H1 (cell line): ENCODE measurements at regions not wholly inside any gene's neighbourhood (a gene's known extent, or its start where the extent isn't known, plus 50 kb on each side); places are given as distances from the start of the nearest gene placed in this dataset.

Experiments
- CTCF ChIA-PET: fragments of 300-600 bp; sonication (Branson Sonifier 250); formaldehyde crosslinking; loops from one replicate; lab custom pipeline; 2021; ENCODE audit not compliant: partially characterized antibody; lab: Charles Lee
- POLR2A ChIA-PET: fragments of 300-600 bp; sonication (Branson Sonifier 250); formaldehyde crosslinking; loops from one replicate; lab custom pipeline; 2021; ENCODE audit warnings: inconsistent platforms; ENCODE audit not compliant: partially characterized antibody; lab: Charles Lee
- DNase-seq, 2 experiments: peaks; one replicate each; pipeline versions ENCODE4 v3.0.0 to v3.0.0-alpha.2; 2010 to 2022; ENCODE audit warnings: low spot score in 2 of 2, low read depth in 1 of 2, mixed read lengths in 1 of 2
- FAIRE-seq: peaks from 2 replicates; lab custom pipeline; 2011; peaks lifted over from hg19 to GRCh38; lab: Jason Lieb, UNC
- H2AFZ ChIP-seq: 2 replicates; pipeline ENCODE4 v1.8.1; 2012; ENCODE audit warnings: low read length, inconsistent platforms
- H2AK5ac ChIP-seq: 2 replicates; pipeline ENCODE4 v1.6.1; 2013; ENCODE audit warnings: low read depth, low read length
- H2BK120ac ChIP-seq: replicated peaks from 2 replicates; pipeline ENCODE3; 2013; ENCODE audit warnings: low read depth, low read length, inconsistent platforms
- H2BK12ac ChIP-seq: 2 replicates; pipeline ENCODE4 v1.6.1; 2013; ENCODE audit warnings: low read depth, low read length
- H2BK15ac ChIP-seq: 2 replicates; pipeline ENCODE4 v1.6.1; 2013; ENCODE audit warnings: low read length
- H2BK20ac ChIP-seq: 2 replicates; pipeline ENCODE4 v1.6.1; 2013; ENCODE audit warnings: low read length
- H2BK5ac ChIP-seq: 2 replicates; pipeline ENCODE4 v1.6.1; 2013; ENCODE audit warnings: low read depth, low read length
- H3K14ac ChIP-seq: 2 replicates; pipeline ENCODE4 v1.6.1; 2013; ENCODE audit warnings: inconsistent platforms; ENCODE audit not compliant: insufficient read length
- H3K18ac ChIP-seq: 2 replicates; pipeline ENCODE4 v1.6.1; 2013; ENCODE audit warnings: low read length; ENCODE audit errors: extremely low read depth
- H3K23ac ChIP-seq: 2 replicates; pipeline ENCODE4 v1.6.1; 2013; ENCODE audit warnings: inconsistent platforms; ENCODE audit not compliant: insufficient read length
- H3K23me2 ChIP-seq: 2 replicates; pipeline ENCODE4 v1.6.1; 2013; ENCODE audit warnings: low read depth, low read length
- H3K27ac ChIP-seq: 2 replicates; pipeline ENCODE4 v1.6.1; 2011; ENCODE audit warnings: low read depth, low read length, inconsistent platforms
- H3K27me3 ChIP-seq, 4 experiments: replicated peaks in 1 of 4; 1 replicate in 1 of 4; 2 replicates in 3 of 4; pipeline versions ENCODE4 v1.6.1 to v1.8.1; 2011 to 2013; ENCODE audit warnings: low read length in 3 of 4, mild to moderate bottlenecking in 3 of 4, inconsistent platforms in 2 of 4, mixed read lengths in 2 of 4, moderate library complexity in 1 of 4; ENCODE audit not compliant: control insufficient read depth in 3 of 4, insufficient read depth in 3 of 4; ENCODE audit errors: extremely low read depth in 1 of 4
- H3K36me3 ChIP-seq, 4 experiments: 2 replicates each; pipeline versions ENCODE4 v1.6.1 to v1.8.1; 2011 to 2013; ENCODE audit warnings: mild to moderate bottlenecking in 4 of 4, low read length in 3 of 4, moderate library complexity in 2 of 4, control low read depth in 1 of 4, inconsistent platforms in 1 of 4; ENCODE audit not compliant: insufficient read depth in 4 of 4, control insufficient read depth in 2 of 4
- H3K4ac ChIP-seq: replicated peaks from 2 replicates; pipeline ENCODE3; 2013; ENCODE audit warnings: low read length, low read depth, mixed read lengths, inconsistent platforms; ENCODE audit not compliant: insufficient read length
- H3K4me1 ChIP-seq, 4 experiments: replicated peaks in 1 of 4; 1 replicate in 1 of 4; 2 replicates in 3 of 4; pipeline versions ENCODE4 v1.6.1 to v1.8.1; 2011 to 2013; ENCODE audit warnings: low read length in 3 of 4, inconsistent platforms in 2 of 4, mixed read lengths in 1 of 4; ENCODE audit not compliant: insufficient read depth in 4 of 4, control insufficient read depth in 3 of 4
- H3K4me2 ChIP-seq, 2 experiments: 2 replicates each; pipeline versions ENCODE4 v1.6.1 to v1.8.1; 2011 to 2013; ENCODE audit warnings: low read depth in 2 of 2, low read length in 2 of 2, control low read depth in 1 of 2, inconsistent platforms in 1 of 2, mild to moderate bottlenecking in 1 of 2; ENCODE audit not compliant: insufficient read depth in 1 of 2
- H3K4me3 ChIP-seq, 4 experiments: fragments of 200-600, 300-600 bp in 1 of 4; sonication (generic), shearing (Covaris generic), sonication (Bioruptor Twin) in 1 of 4; 2 replicates each; pipeline versions ENCODE4 v1.5.1 to v1.8.1; 2011 to 2016; ENCODE audit warnings: low read length in 4 of 4, low read depth in 3 of 4, control low read depth in 2 of 4, inconsistent platforms in 2 of 4, mild to moderate bottlenecking in 2 of 4, mixed read lengths in 1 of 4, moderate library complexity in 1 of 4; ENCODE audit not compliant: insufficient read depth in 2 of 4; ENCODE audit errors: extremely low read depth in 1 of 4
- H3K56ac ChIP-seq: replicated peaks from 2 replicates; pipeline ENCODE3; 2013; ENCODE audit warnings: low read depth, mild to moderate bottlenecking, mixed read lengths, low read length, inconsistent platforms; ENCODE audit not compliant: insufficient read length
- H3K79me1 ChIP-seq: 2 replicates; pipeline ENCODE4 v1.6.1; 2013; ENCODE audit warnings: low read depth, low read length, control low read depth
- H3K79me2 ChIP-seq, 2 experiments: 2 replicates each; pipeline versions ENCODE4 v1.6.1 to v1.8.1; 2012 to 2013; ENCODE audit warnings: low read length in 2 of 2, mild to moderate bottlenecking in 2 of 2, inconsistent platforms in 1 of 2; ENCODE audit not compliant: insufficient read depth in 2 of 2, control insufficient read depth in 1 of 2
- H3K9ac ChIP-seq, 4 experiments: replicated peaks in 1 of 4; 1 replicate in 1 of 4; 2 replicates in 3 of 4; pipeline versions ENCODE4 v1.6.1 to v1.8.1; 2011 to 2013; ENCODE audit warnings: low read depth in 3 of 4, low read length in 3 of 4, control low read depth in 2 of 4, mild to moderate bottlenecking in 2 of 4, moderate library complexity in 2 of 4, inconsistent platforms in 1 of 4; ENCODE audit errors: extremely low read depth in 1 of 4
- H3K9me3 ChIP-seq, 2 experiments: 2 replicates each; pipeline versions ENCODE4 v1.6.1 to v1.8.1; 2012 to 2013; ENCODE audit warnings: mild to moderate bottlenecking in 2 of 2, moderate library complexity in 2 of 2, control low read depth in 1 of 2, inconsistent platforms in 1 of 2, low read depth in 1 of 2, low read length in 1 of 2, mixed read lengths in 1 of 2; ENCODE audit not compliant: insufficient read depth in 2 of 2
- H4K20me1 ChIP-seq, 2 experiments: replicated peaks in 1 of 2; 2 replicates each; pipeline versions ENCODE3 to v1.8.1; 2011 to 2013; ENCODE audit warnings: inconsistent platforms in 2 of 2, low read length in 2 of 2, mild to moderate bottlenecking in 1 of 2; ENCODE audit not compliant: insufficient read depth in 2 of 2, control insufficient read depth in 1 of 2
- H4K5ac ChIP-seq: 2 replicates; pipeline ENCODE4 v1.6.1; 2013; ENCODE audit warnings: low read length, low read depth, mixed read lengths, inconsistent platforms; ENCODE audit not compliant: insufficient read length
- H4K8ac ChIP-seq: 2 replicates; pipeline ENCODE4 v1.8.0; 2013; ENCODE audit warnings: mild to moderate bottlenecking, moderate library complexity, low read length, inconsistent platforms; ENCODE audit not compliant: insufficient read depth; ENCODE audit errors: extremely low read depth
- H4K91ac ChIP-seq: replicated peaks from 2 replicates; pipeline ENCODE3; 2013; ENCODE audit warnings: low read length, mixed read lengths, inconsistent platforms; ENCODE audit not compliant: insufficient read length
- CHD1 ChIP-seq: IDR thresholded peaks from 2 replicates; pipeline ENCODE4 v1.6.1; 2012; ENCODE audit warnings: low read depth, low read length, improper control_type of control experiment
- EZH2 ChIP-seq: fragments of 200-600 bp; sonication (generic); IDR thresholded peaks from 2 replicates; pipeline ENCODE4 v1.7.1; 2012; ENCODE audit warnings: low read depth, mild to moderate bottlenecking, moderate library complexity, low read length, inconsistent platforms; ENCODE audit not compliant: severe bottlenecking
- GABPA ChIP-seq: IDR thresholded peaks from 2 replicates; pipeline ENCODE4 v1.6.1; 2011; ENCODE audit warnings: mild to moderate bottlenecking, low read length, moderate library complexity, borderline replicate concordance; ENCODE audit not compliant: insufficient read depth
- GTF2F1 ChIP-seq: IDR thresholded peaks from 2 replicates; pipeline ENCODE4 v1.6.1; 2012; ENCODE audit warnings: low read depth, low read length, improper control_type of control experiment, borderline replicate concordance
- JUN ChIP-seq: IDR thresholded peaks from 2 replicates; pipeline ENCODE4 v1.6.1; 2011; ENCODE audit warnings: low read depth, mild to moderate bottlenecking, improper control_type of control experiment, low read length
- NANOG ChIP-seq: IDR thresholded peaks from 2 replicates; pipeline ENCODE4 v1.6.1; 2011; ENCODE audit warnings: low read length, low read depth, mild to moderate bottlenecking, inconsistent platforms; ENCODE audit not compliant: insufficient read depth, poor library complexity, severe bottlenecking
- POLR2A ChIP-seq, 2 experiments: IDR thresholded peaks; 1 replicate in 1 of 2; 2 replicates in 1 of 2; pipeline ENCODE4 v1.6.1; 2011; ENCODE audit warnings: low read depth in 2 of 2, low read length in 2 of 2, mild to moderate bottlenecking in 2 of 2; ENCODE audit errors: control extremely low read depth in 1 of 2
- SRF ChIP-seq: IDR thresholded peaks from 2 replicates; pipeline ENCODE4 v1.6.1; 2011; ENCODE audit warnings: mild to moderate bottlenecking, low read depth, low read length, moderate library complexity
- SUZ12 ChIP-seq: fragments of 200-600 bp; sonication (generic); IDR thresholded peaks from 2 replicates; pipeline ENCODE4 v1.6.1; 2012; ENCODE audit warnings: mild to moderate bottlenecking, inconsistent platforms, low read length, moderate library complexity, mixed read lengths
- TCF12 ChIP-seq: IDR thresholded peaks from 2 replicates; pipeline ENCODE4 v1.6.1; 2011; ENCODE audit warnings: low read depth, mild to moderate bottlenecking, low read length
- WGBS, 2 experiments: shearing (Covaris generic) in 1 of 2; methylation state at CpG; one replicate each; pipeline versions ENCODE4 v1.1.6 to v1.1.7; 2013 to 2015; ENCODE audit warnings: low lambda C conversion rate in 2 of 2, mixed read lengths in 2 of 2, inconsistent platforms in 1 of 2, low coverage in 1 of 2, missing lambda C conversion rate in 1 of 2; ENCODE audit not compliant: insufficient replicate concordance in 2 of 2, insufficient coverage in 1 of 2, insufficient read length in 1 of 2; ENCODE audit errors: extremely low coverage in 1 of 2, missing lambda C conversion rate in 1 of 2; 5-methylcytosine and 5-hydroxymethylcytosine counted together
- TF ChIP-seq, protein P1 (sequence below): IDR thresholded peaks from 2 replicates; pipeline ENCODE4 v1.6.1; 2011; ENCODE audit warnings: low read length, improper control_type of control experiment
- TF ChIP-seq, protein P2 (sequence below), 3 experiments: IDR thresholded peaks; 1 replicate in 2 of 3; 2 replicates in 1 of 3; pipeline versions ENCODE4 v1.5.1 to v1.6.1; 2011; ENCODE audit warnings: low read length in 3 of 3, mild to moderate bottlenecking in 3 of 3, inconsistent platforms in 2 of 3, low read depth in 1 of 3, moderate library complexity in 1 of 3; ENCODE audit not compliant: insufficient read depth in 1 of 3; ENCODE audit errors: control extremely low read depth in 1 of 3

DNA sequence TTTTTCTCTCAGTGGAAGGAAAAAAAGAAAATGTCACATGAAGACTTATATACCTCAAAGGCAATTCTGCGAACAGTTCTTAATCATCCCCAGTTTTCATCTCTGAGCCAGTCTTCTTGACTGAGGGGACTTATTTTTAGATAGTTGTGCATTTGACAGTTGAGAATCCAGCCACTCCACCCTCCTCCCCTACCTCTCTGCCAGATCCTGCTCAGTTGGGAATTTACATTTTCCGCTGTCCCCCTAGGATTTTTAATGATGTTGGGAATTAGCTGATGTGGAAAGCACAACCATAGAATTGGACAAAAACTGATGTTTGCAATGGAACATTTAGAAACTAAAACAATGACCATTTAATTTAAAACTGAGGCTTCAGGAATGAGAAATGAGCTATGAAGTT is 194.3 kb upstream of the PIK3R1 start:
- Histone ChIP-seq H3K23me2 (no peaks in the 10 kb centered on the region), H2BK15ac (no peak overlapping the region), H3K4me1 (no peaks in the 10 kb centered on the region; a peak in 2 of 7 replicates), H4K8ac (no peak overlapping the region), H2BK5ac (no peak overlapping the region), H4K5ac (no peak overlapping the region), H3K27me3 (no peaks in the 10 kb centered on the region), H3K9me3 (no peaks in the 10 kb centered on the region), H3K9ac (no peak overlapping the region), H4K20me1 (no peaks in the 10 kb centered on the region), H3K79me2 (no peaks in the 10 kb centered on the region), H3K4me3 (no peak overlapping the region), H3K4ac (no peak overlapping the region), H3K14ac (no peak overlapping the region), H2BK20ac (no peak overlapping the region), H2BK120ac (no peak overlapping the region), H3K56ac (no peak overlapping the region), H3K36me3 (no peaks in the 10 kb centered on the region), H2AK5ac (no peak overlapping the region), H2AFZ (no peak overlapping the region), H4K91ac (no peak overlapping the region), H3K23ac (no peak overlapping the region), H3K18ac (no peak overlapping the region), H3K4me2 (no peak overlapping the region), H3K27ac (no peak overlapping the region), H2BK12ac (no peak overlapping the region), H3K79me1 (no peaks in the 10 kb centered on the region)
- POLR2A ChIA-PET, result no interaction called here
- CTCF ChIA-PET, result no interaction called here
- FAIRE-seq, result no peak
- no peak for DNase-seq
- WGBS, 2 experiments, result 87% methylated on average over 2 of the region's 2 CpGs; no CpG with 5 or more reads in 1 of the 2 experiments
- TF ChIP-seq, protein P1, sequence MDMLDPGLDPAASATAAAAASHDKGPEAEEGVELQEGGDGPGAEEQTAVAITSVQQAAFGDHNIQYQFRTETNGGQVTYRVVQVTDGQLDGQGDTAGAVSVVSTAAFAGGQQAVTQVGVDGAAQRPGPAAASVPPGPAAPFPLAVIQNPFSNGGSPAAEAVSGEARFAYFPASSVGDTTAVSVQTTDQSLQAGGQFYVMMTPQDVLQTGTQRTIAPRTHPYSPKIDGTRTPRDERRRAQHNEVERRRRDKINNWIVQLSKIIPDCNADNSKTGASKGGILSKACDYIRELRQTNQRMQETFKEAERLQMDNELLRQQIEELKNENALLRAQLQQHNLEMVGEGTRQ, result no peak
- TF ChIP-seq GTF2F1 (no peak), SRF (no peak), TCF12 (no peak), SUZ12 (no peak), JUN (no peak), NANOG (no peak), CHD1 (no peak), EZH2 (no peak), POLR2A (IDR thresholded peaks at IDR 0.05; ENCODE audit: control extremely low read depth in 1 of 2, low read depth in 2 of 2, low read length in 2 of 2) (no peak), GABPA (no peak)
- TF ChIP-seq, protein P2, sequence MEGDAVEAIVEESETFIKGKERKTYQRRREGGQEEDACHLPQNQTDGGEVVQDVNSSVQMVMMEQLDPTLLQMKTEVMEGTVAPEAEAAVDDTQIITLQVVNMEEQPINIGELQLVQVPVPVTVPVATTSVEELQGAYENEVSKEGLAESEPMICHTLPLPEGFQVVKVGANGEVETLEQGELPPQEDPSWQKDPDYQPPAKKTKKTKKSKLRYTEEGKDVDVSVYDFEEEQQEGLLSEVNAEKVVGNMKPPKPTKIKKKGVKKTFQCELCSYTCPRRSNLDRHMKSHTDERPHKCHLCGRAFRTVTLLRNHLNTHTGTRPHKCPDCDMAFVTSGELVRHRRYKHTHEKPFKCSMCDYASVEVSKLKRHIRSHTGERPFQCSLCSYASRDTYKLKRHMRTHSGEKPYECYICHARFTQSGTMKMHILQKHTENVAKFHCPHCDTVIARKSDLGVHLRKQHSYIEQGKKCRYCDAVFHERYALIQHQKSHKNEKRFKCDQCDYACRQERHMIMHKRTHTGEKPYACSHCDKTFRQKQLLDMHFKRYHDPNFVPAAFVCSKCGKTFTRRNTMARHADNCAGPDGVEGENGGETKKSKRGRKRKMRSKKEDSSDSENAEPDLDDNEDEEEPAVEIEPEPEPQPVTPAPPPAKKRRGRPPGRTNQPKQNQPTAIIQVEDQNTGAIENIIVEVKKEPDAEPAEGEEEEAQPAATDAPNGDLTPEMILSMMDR (IDR thresholded peaks at IDR 0.05; ENCODE audit: control extremely low read depth in 1 of 3, insufficient read depth in 1 of 3, low read depth in 1 of 3, low read length in 3 of 3), result no peak
